Epithelial cell of esophagus (primary cell): ENCODE measurements at regions not wholly inside any gene's neighbourhood (a gene's known extent, or its start where the extent isn't known, plus 50 kb on each side); places are given as distances from the start of the nearest gene placed in this dataset.

ENCODE experiments used
- DNase-seq: peaks from one replicate; pipeline ENCODE4 v3.0.0; 2010; ENCODE audit warnings: low read depth
- H3K4me3 ChIP-seq: 2 replicates; pipeline ENCODE4 v1.5.1; 2011; ENCODE audit warnings: mild to moderate bottlenecking, low read length, control low read depth
- TF ChIP-seq, protein P1 (sequence below): IDR thresholded peaks from 2 replicates; pipeline ENCODE4 v1.5.1; 2011; ENCODE audit warnings: low read depth, mild to moderate bottlenecking, low read length, control low read depth, inconsistent platforms; ENCODE audit not compliant: insufficient read depth; ENCODE audit errors: missing control alignments

DNA sequence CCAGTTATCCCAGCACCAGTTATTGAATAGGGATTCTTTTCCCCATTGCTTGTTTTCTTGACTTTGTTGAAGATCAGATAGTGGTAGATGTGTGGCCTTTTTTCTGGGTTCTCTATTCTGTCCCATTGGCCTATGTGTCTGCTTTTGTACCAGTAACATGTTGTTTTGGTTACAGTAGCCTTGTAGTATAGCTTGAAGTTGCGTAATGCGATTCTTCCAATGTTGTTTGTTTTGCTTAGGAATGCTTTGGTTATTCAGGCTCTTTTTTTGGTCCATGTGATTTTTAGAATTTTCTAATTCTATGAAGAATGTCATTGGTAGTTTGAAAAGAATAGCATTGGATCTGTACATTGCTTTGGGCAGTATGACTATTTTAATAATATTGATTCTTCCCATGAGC, 94.3 kb upstream of the CHMP2B start:
- DNase-seq: no peak
- H3K4me3 ChIP-seq: no peak overlapping the region
- TF ChIP-seq, protein P1, sequence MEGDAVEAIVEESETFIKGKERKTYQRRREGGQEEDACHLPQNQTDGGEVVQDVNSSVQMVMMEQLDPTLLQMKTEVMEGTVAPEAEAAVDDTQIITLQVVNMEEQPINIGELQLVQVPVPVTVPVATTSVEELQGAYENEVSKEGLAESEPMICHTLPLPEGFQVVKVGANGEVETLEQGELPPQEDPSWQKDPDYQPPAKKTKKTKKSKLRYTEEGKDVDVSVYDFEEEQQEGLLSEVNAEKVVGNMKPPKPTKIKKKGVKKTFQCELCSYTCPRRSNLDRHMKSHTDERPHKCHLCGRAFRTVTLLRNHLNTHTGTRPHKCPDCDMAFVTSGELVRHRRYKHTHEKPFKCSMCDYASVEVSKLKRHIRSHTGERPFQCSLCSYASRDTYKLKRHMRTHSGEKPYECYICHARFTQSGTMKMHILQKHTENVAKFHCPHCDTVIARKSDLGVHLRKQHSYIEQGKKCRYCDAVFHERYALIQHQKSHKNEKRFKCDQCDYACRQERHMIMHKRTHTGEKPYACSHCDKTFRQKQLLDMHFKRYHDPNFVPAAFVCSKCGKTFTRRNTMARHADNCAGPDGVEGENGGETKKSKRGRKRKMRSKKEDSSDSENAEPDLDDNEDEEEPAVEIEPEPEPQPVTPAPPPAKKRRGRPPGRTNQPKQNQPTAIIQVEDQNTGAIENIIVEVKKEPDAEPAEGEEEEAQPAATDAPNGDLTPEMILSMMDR: no peak

GRCh38 chr3:87128006-87128405, 99.1 kb upstream of the CHMP2B start:
- H3K4me3 ChIP-seq: no peak overlapping the region
- TF ChIP-seq, protein P1: no peak
- peak; percentile 4 for DNase-seq

GRCh38 chr3:87127281-87127680, 99.8 kb upstream of the CHMP2B start:
- H3K4me3 ChIP-seq: no peak overlapping the region
- TF ChIP-seq, protein P1: no peak
- no peak for DNase-seq

- TF ChIP-seq, protein P1: no peak
- DNase-seq: no peak
- no peak overlapping the region for H3K4me3 ChIP-seq
These were observed 100.8 kb upstream of the CHMP2B start for GRCh38 chr3:87126321-87126720.

GRCh38 chr3:87125116-87125515, 102.0 kb upstream of the CHMP2B start:
- TF ChIP-seq, protein P1: no peak
- no peak overlapping the region for H3K4me3 ChIP-seq
- DNase-seq: no peak

DNA sequence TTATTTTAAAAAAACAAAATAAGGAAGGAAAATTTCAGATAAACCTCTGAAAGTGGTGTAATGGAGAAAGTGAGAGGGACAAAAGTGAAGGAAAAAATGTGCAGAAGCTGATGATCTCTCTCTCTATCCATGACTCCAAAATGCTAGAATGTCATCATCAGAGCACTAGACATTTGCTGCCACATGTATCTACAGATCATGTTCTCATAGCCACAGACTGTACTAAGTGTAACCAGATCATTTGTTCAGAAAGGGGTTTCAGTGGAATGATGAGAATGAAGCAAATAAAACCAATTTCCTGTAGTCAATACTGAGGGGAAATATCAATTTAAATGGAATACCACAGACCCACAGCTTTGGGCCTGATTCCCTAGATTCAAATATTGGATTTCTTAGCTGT, 104.3 kb upstream of the CHMP2B start:
- DNase-seq: no peak
- TF ChIP-seq, protein P1: no peak
- no peak overlapping the region for H3K4me3 ChIP-seq

- H3K4me3 ChIP-seq: no peak overlapping the region
- DNase-seq: no peak
- TF ChIP-seq, protein P1: no peak
These were observed 105.3 kb upstream of the CHMP2B start for GRCh38 chr3:87121856-87122255.
